HCT116 (cell line): ENCODE measurements at regions not wholly inside any gene's neighbourhood (a gene's known extent, or its start where the extent isn't known, plus 50 kb on each side); places are given as distances from the start of the nearest gene placed in this dataset.

ENCODE experiments used
- ATAC-seq: fragments of 200-7000 bp; cut with Tn5 transposase; 2 replicates; pipeline ENCODE4 v1.9.1; 2020; ENCODE audit warnings: mild to moderate bottlenecking, moderate library complexity
- BruUV-seq: library from RNA; stranded (reverse); fragments of 400-500 nt; replicated peaks from 2 replicates; lab custom pipeline; 2021; lab: Mats Ljungman, UMichigan
- CTCF ChIA-PET: fragments of 300-600 bp; sonication (Branson Sonifier 250); formaldehyde crosslinking; loops from one replicate; lab custom pipeline; 2021; ENCODE audit warnings: antibody characterized with exemption; lab: Charles Lee
- POLR2A ChIA-PET: fragments of 300-600, 350-600 bp; sonication (Branson Sonifier 250); formaldehyde crosslinking; loops from one replicate; lab custom pipeline; 2021; ENCODE audit warnings: antibody characterized with exemption; lab: Charles Lee
- RAD21 ChIA-PET, 2 experiments: fragments of 300-600 bp; sonication (Branson Sonifier 250); formaldehyde crosslinking; loops; one replicate each; lab custom pipeline; 2023; ENCODE audit warnings: low total read pairs in 2 of 2; ENCODE audit not compliant: uncharacterized antibody in 2 of 2, unreplicated experiment in 2 of 2, low non-redundant PET in 1 of 2; lab: Charles Lee
- DNase-seq: peaks from one replicate; pipeline ENCODE4 v3.0.0-alpha.2; 2010; ENCODE audit warnings: low read depth, low spot score
- H2AFZ ChIP-seq: fragments of 200-600 bp; shearing (Covaris generic), sonication (generic); 2 replicates; pipeline ENCODE4 v1.6.1; 2017; ENCODE audit warnings: low read depth, mixed run types, mixed read lengths, antibody characterized with exemption, low read length; ENCODE audit not compliant: poor library complexity, severe bottlenecking
- H3K27ac ChIP-seq: 2 replicates; pipeline ENCODE4 v1.5.1; 2012; ENCODE audit warnings: low read depth, low read length
- H3K27me3 ChIP-seq: fragments of 200-600 bp; sonication (generic); 2 replicates; pipeline ENCODE4 v1.6.1; 2016; ENCODE audit warnings: mixed run types, low read length, mixed read lengths; ENCODE audit not compliant: insufficient read depth
- H3K36me3 ChIP-seq, 2 experiments: fragments of 200-500 bp in 1 of 2; fragments of 200-600 bp in 1 of 2; sonication (Bioruptor generic) in 1 of 2; sonication (generic) in 1 of 2; 2 replicates each; pipeline versions ENCODE4 v1.5.1 to v1.6.1; 2014 to 2016; ENCODE audit warnings: low read length in 2 of 2, inconsistent platforms in 1 of 2, mixed read lengths in 1 of 2, mixed run types in 1 of 2; ENCODE audit not compliant: insufficient read depth in 2 of 2, control insufficient read depth in 1 of 2
- H3K4me1 ChIP-seq, 2 experiments: fragments of 200-600 bp in 1 of 2; sonication (generic) in 1 of 2; 2 replicates each; pipeline versions ENCODE4 v1.5.1 to v1.6.1; 2012 to 2017; ENCODE audit warnings: low read length in 2 of 2, inconsistent platforms in 1 of 2, mild to moderate bottlenecking in 1 of 2, mixed read lengths in 1 of 2, mixed run types in 1 of 2, moderate library complexity in 1 of 2; ENCODE audit not compliant: insufficient read depth in 2 of 2, control insufficient read depth in 1 of 2
- H3K4me2 ChIP-seq: fragments of 200-600 bp; sonication (generic); 2 replicates; pipeline ENCODE4 v1.6.1; 2017; ENCODE audit warnings: mixed run types, low read length, mixed read lengths
- H3K4me3 ChIP-seq, 2 experiments: fragments of 200-600 bp in 1 of 2; sonication (generic) in 1 of 2; replicated peaks in 1 of 2; 2 replicates each; pipeline ENCODE4 v1.5.1; 2011 to 2016; ENCODE audit warnings: low read length in 2 of 2, control low read depth in 1 of 2, low read depth in 1 of 2, mild to moderate bottlenecking in 1 of 2, mixed read lengths in 1 of 2, mixed run types in 1 of 2
- H3K79me2 ChIP-seq: fragments of 200-600 bp; sonication (generic); 2 replicates; pipeline ENCODE4 v1.6.1; 2017; ENCODE audit warnings: mild to moderate bottlenecking, mixed run types, low read length, moderate library complexity, mixed read lengths; ENCODE audit not compliant: insufficient read depth
- H3K9ac ChIP-seq: fragments of 200-600 bp; sonication (generic); 2 replicates; pipeline ENCODE4 v1.6.1; 2016; ENCODE audit warnings: low read length, mixed read lengths
- H3K9me2 ChIP-seq: fragments of 200-600 bp; sonication (generic), shearing (Covaris generic); 2 replicates; pipeline ENCODE4 v1.6.1; 2017; ENCODE audit warnings: mixed run types, mild to moderate bottlenecking, moderate library complexity; ENCODE audit not compliant: insufficient read depth
- H3K9me3 ChIP-seq, 2 experiments: fragments of 200-500 bp in 1 of 2; fragments of 200-600 bp in 1 of 2; sonication (Bioruptor generic) in 1 of 2; sonication (generic) in 1 of 2; 2 replicates each; pipeline ENCODE4 v1.6.1; 2014 to 2017; ENCODE audit warnings: low read length in 2 of 2, mixed read lengths in 2 of 2, inconsistent platforms in 1 of 2, low read depth in 1 of 2, mild to moderate bottlenecking in 1 of 2, mixed run types in 1 of 2, moderate library complexity in 1 of 2; ENCODE audit not compliant: control insufficient read depth in 1 of 2, insufficient read depth in 1 of 2
- H4K20me1 ChIP-seq: fragments of 200-600 bp; sonication (generic), shearing (Covaris generic); 2 replicates; pipeline ENCODE4 v1.6.1; 2017; ENCODE audit warnings: mixed run types, mild to moderate bottlenecking, moderate library complexity; ENCODE audit not compliant: insufficient read depth
- CEBPB ChIP-seq: IDR thresholded peaks from 2 replicates; pipeline ENCODE4 v1.6.1; 2012; ENCODE audit warnings: low read depth
- ELF1 ChIP-seq: IDR thresholded peaks from 2 replicates; pipeline ENCODE4 v1.6.1; 2012; ENCODE audit warnings: low read depth, borderline replicate concordance
- EZH2 ChIP-seq: fragments of 200-600 bp; sonication (generic); IDR thresholded peaks from 2 replicates; pipeline ENCODE4 v1.6.1; 2017; ENCODE audit warnings: antibody characterized with exemption, mixed run types
- EZH2phosphoT487 ChIP-seq: fragments of 200-600 bp; IDR thresholded peaks from 2 replicates; pipeline ENCODE4 v1.6.1; 2018; ENCODE audit warnings: antibody characterized with exemption, borderline replicate concordance
- JUND ChIP-seq: IDR thresholded peaks from 2 replicates; pipeline ENCODE4 v1.6.1; 2012
- POLR2A ChIP-seq: IDR thresholded peaks from 2 replicates; pipeline ENCODE4 v1.7.0; 2011; ENCODE audit warnings: borderline replicate concordance; ENCODE audit not compliant: insufficient read depth, insufficient read length; ENCODE audit errors: extremely low read depth
- SIN3A ChIP-seq: IDR thresholded peaks from 2 replicates; pipeline ENCODE4 v1.6.1; 2012; ENCODE audit warnings: low read depth
- SP1 ChIP-seq: IDR thresholded peaks from 2 replicates; pipeline ENCODE4 v1.6.1; 2012; ENCODE audit warnings: low read depth
- TCF7L2 ChIP-seq: IDR thresholded peaks from 2 replicates; pipeline ENCODE4 v1.7.0; 2011; ENCODE audit warnings: borderline replicate concordance, inconsistent platforms; ENCODE audit not compliant: insufficient read depth, insufficient read length; ENCODE audit errors: extremely low read depth
- YY1 ChIP-seq: IDR thresholded peaks from 2 replicates; pipeline ENCODE4 v1.6.1; 2011; ENCODE audit warnings: low read length, low read depth, moderate library complexity, mild to moderate bottlenecking; ENCODE audit not compliant: insufficient replicate concordance; ENCODE audit errors: extremely low read depth
- ZFX ChIP-seq: fragments of 450-650 bp; IDR thresholded peaks from 2 replicates; pipeline ENCODE4 v1.6.1; 2017
- ZNF274 ChIP-seq: fragments of 200-500 bp; sonication (Bioruptor generic); IDR thresholded peaks from 2 replicates; pipeline ENCODE4 v1.6.1; 2014; ENCODE audit warnings: mild to moderate bottlenecking, low read depth, low read length, inconsistent platforms
- intact Hi-C: fragments of 100-400 bp; cut with micrococcal nuclease; formaldehyde crosslinking; loops from 2 replicates; pipeline ENCODE4 v1.10.0; 2022
- TF ChIP-seq, protein P1 (sequence below), 3 experiments: fragments of 200-600 bp in 1 of 3; sonication (generic) in 1 of 3; IDR thresholded peaks in 2 of 3; conservative IDR thresholded peaks in 1 of 3; 2 replicates each; pipeline ENCODE4 v1.5.1; 2012 to 2017; ENCODE audit warnings: low read depth in 2 of 3, low read length in 2 of 3, antibody characterized with exemption in 1 of 3, borderline replicate concordance in 1 of 3, control low read depth in 1 of 3, mild to moderate bottlenecking in 1 of 3, mixed read lengths in 1 of 3, mixed run types in 1 of 3, moderate library complexity in 1 of 3; ENCODE audit not compliant: insufficient read depth in 1 of 3
- TF ChIP-seq, protein P2 (sequence below): IDR thresholded peaks from 2 replicates; pipeline ENCODE4 v1.6.1; 2012; ENCODE audit warnings: low read depth
- TF ChIP-seq, protein P3 (sequence below): IDR thresholded peaks from 2 replicates; pipeline ENCODE4 v1.6.1; 2012

DNA sequence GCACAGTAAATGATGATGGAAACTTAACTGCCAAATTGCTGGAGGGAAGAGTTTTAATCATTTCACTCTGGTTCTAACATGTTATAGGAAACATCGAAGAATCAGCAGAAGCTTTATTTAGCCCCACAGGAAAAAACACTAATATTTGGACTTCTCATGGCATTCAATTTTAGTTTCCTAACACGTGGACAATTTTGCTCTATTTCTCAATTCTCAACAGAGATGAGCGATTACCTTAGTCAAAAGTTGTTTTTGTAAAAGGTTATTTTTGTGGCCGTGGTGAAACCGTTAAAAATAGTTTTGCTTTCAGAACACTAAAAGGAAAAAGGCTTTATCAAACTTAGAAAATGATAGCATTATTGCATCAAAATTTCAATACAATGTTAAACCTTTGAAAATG, 235.2 kb downstream of the PLK2 start:
- Histone ChIP-seq H3K4me3 (no peak overlapping the region), H3K9me3 (no peaks in the 10 kb centered on the region), H3K27me3 (no peaks in the 10 kb centered on the region), H3K9me2 (no peaks in the 10 kb centered on the region), H2AFZ (no peak overlapping the region), H3K4me1 (no peaks in the 10 kb centered on the region), H4K20me1 (no peaks in the 10 kb centered on the region), H3K9ac (no peak overlapping the region), H3K4me2 (no peak overlapping the region), H3K79me2 (no peaks in the 10 kb centered on the region), H3K27ac (no peak overlapping the region), H3K36me3 (no peaks in the 10 kb centered on the region)
- ChIA-PET RAD21 (no interaction called here), POLR2A (no interaction called here), CTCF (no interaction called here)
- BruUV-seq = no TSS peak
- ATAC-seq (no peak), DNase-seq (no peak)
- TF ChIP-seq CEBPB (no peak), ZFX (no peak), JUND (no peak), YY1 (no peak), ZNF274 (no peak), TCF7L2 (no peak)
- TF ChIP-seq, protein P1, sequence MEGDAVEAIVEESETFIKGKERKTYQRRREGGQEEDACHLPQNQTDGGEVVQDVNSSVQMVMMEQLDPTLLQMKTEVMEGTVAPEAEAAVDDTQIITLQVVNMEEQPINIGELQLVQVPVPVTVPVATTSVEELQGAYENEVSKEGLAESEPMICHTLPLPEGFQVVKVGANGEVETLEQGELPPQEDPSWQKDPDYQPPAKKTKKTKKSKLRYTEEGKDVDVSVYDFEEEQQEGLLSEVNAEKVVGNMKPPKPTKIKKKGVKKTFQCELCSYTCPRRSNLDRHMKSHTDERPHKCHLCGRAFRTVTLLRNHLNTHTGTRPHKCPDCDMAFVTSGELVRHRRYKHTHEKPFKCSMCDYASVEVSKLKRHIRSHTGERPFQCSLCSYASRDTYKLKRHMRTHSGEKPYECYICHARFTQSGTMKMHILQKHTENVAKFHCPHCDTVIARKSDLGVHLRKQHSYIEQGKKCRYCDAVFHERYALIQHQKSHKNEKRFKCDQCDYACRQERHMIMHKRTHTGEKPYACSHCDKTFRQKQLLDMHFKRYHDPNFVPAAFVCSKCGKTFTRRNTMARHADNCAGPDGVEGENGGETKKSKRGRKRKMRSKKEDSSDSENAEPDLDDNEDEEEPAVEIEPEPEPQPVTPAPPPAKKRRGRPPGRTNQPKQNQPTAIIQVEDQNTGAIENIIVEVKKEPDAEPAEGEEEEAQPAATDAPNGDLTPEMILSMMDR (IDR thresholded peaks at IDR 0.05 in 2 of 3, conservative IDR thresholded peaks at IDR 0.05 in 1 of 3; ENCODE audit: borderline replicate concordance in 1 of 3, insufficient read depth in 1 of 3, low read depth in 2 of 3, low read length in 2 of 3) = no peak
- intact Hi-C loops = no loop called here

GRCh38 chr5:58224221-58224620, 235.7 kb downstream of the PLK2 start:
- ChIA-PET CTCF (no interaction called here), RAD21 (no interaction called here), POLR2A (no interaction called here)
- H4K20me1 ChIP-seq = no peaks in the 10 kb centered on the region
- no peak overlapping the region for H2AFZ ChIP-seq
- no peak overlapping the region for H3K27ac ChIP-seq
- no peaks in the 10 kb centered on the region for H3K27me3 ChIP-seq
- intact Hi-C loops = no loop called here
- H3K4me3 ChIP-seq = no peak overlapping the region
- no peaks in the 10 kb centered on the region for H3K4me1 ChIP-seq
- no peak overlapping the region for H3K4me2 ChIP-seq
- H3K9ac ChIP-seq = no peak overlapping the region
- no peaks in the 10 kb centered on the region for H3K79me2 ChIP-seq
- no peak for DNase-seq
- no peaks in the 10 kb centered on the region for H3K36me3 ChIP-seq
- no peaks in the 10 kb centered on the region for H3K9me2 ChIP-seq
- BruUV-seq = no TSS peak
- H3K9me3 ChIP-seq = no peaks in the 10 kb centered on the region
- no peak for ATAC-seq
- TF ChIP-seq SIN3A (no peak), ZNF274 (no peak), YY1 (no peak), SP1 (no peak), ELF1 (no peak), EZH2 (no peak), POLR2A (no peak), EZH2phosphoT487 (no peak)
- TF ChIP-seq, protein P2, sequence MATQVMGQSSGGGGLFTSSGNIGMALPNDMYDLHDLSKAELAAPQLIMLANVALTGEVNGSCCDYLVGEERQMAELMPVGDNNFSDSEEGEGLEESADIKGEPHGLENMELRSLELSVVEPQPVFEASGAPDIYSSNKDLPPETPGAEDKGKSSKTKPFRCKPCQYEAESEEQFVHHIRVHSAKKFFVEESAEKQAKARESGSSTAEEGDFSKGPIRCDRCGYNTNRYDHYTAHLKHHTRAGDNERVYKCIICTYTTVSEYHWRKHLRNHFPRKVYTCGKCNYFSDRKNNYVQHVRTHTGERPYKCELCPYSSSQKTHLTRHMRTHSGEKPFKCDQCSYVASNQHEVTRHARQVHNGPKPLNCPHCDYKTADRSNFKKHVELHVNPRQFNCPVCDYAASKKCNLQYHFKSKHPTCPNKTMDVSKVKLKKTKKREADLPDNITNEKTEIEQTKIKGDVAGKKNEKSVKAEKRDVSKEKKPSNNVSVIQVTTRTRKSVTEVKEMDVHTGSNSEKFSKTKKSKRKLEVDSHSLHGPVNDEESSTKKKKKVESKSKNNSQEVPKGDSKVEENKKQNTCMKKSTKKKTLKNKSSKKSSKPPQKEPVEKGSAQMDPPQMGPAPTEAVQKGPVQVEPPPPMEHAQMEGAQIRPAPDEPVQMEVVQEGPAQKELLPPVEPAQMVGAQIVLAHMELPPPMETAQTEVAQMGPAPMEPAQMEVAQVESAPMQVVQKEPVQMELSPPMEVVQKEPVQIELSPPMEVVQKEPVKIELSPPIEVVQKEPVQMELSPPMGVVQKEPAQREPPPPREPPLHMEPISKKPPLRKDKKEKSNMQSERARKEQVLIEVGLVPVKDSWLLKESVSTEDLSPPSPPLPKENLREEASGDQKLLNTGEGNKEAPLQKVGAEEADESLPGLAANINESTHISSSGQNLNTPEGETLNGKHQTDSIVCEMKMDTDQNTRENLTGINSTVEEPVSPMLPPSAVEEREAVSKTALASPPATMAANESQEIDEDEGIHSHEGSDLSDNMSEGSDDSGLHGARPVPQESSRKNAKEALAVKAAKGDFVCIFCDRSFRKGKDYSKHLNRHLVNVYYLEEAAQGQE = no peak
- TF ChIP-seq, protein P3, sequence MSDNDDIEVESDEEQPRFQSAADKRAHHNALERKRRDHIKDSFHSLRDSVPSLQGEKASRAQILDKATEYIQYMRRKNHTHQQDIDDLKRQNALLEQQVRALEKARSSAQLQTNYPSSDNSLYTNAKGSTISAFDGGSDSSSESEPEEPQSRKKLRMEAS = no peak
